Neuronal stem cell (in vitro differentiated cells): ENCODE measurements at regions not wholly inside any gene's neighbourhood (a gene's known extent, or its start where the extent isn't known, plus 50 kb on each side); places are given as distances from the start of the nearest gene placed in this dataset.

Experiments
- DNase-seq: peaks from one replicate; pipeline ENCODE4 v3.0.0-alpha.2; 2013; ENCODE audit warnings: low spot score
- H2AFZ ChIP-seq: one replicate; pipeline ENCODE4 v1.6.1; 2013; ENCODE audit warnings: mild to moderate bottlenecking, low read length, inconsistent platforms
- H2AK5ac ChIP-seq: 2 replicates; pipeline ENCODE4 v1.6.1; 2013; ENCODE audit warnings: low read depth, mild to moderate bottlenecking, inconsistent platforms, low read length, moderate library complexity, mixed read lengths
- H2BK120ac ChIP-seq: 2 replicates; pipeline ENCODE4 v1.6.1; 2013; ENCODE audit warnings: low read depth, mild to moderate bottlenecking, inconsistent platforms, low read length, moderate library complexity, mixed read lengths
- H2BK12ac ChIP-seq: one replicate; pipeline ENCODE4 v1.6.1; 2013; ENCODE audit warnings: low read length, inconsistent platforms
- H2BK15ac ChIP-seq: 2 replicates; pipeline ENCODE4 v1.6.1; 2013; ENCODE audit warnings: mild to moderate bottlenecking, low read length, inconsistent platforms, mixed read lengths
- H2BK5ac ChIP-seq: one replicate; pipeline ENCODE4 v1.6.1; 2013; ENCODE audit warnings: inconsistent platforms, mild to moderate bottlenecking, low read length, moderate library complexity
- H3K14ac ChIP-seq: one replicate; pipeline ENCODE4 v1.6.1; 2013; ENCODE audit warnings: low read length, inconsistent platforms
- H3K18ac ChIP-seq: 2 replicates; pipeline ENCODE4 v1.6.1; 2013; ENCODE audit warnings: low read length, inconsistent platforms
- H3K23ac ChIP-seq: 2 replicates; pipeline ENCODE4 v1.6.1; 2013; ENCODE audit warnings: low read depth, mild to moderate bottlenecking, mixed read lengths, low read length, inconsistent platforms; ENCODE audit not compliant: poor library complexity
- H3K27ac ChIP-seq: replicated peaks from 3 replicates; pipeline ENCODE4 v1.5.1; 2013; ENCODE audit warnings: low read length, inconsistent platforms
- H3K27me3 ChIP-seq, 3 experiments: 2 replicates each; pipeline ENCODE4 v1.6.1; 2013; ENCODE audit warnings: low read length in 3 of 3, mild to moderate bottlenecking in 2 of 3, inconsistent platforms in 1 of 3, low read depth in 1 of 3, mixed read lengths in 1 of 3, moderate library complexity in 1 of 3; ENCODE audit not compliant: control insufficient read depth in 3 of 3, insufficient read depth in 3 of 3
- H3K36me3 ChIP-seq, 2 donors: replicated peaks in 1 of 2; 2 replicates each; pipeline ENCODE4 v1.6.1; 2013; ENCODE audit warnings: low read length in 2 of 2; ENCODE audit not compliant: control insufficient read depth in 2 of 2, insufficient read depth in 2 of 2
- H3K4ac ChIP-seq: 2 replicates; pipeline ENCODE4 v1.6.1; 2013; ENCODE audit warnings: inconsistent platforms, mild to moderate bottlenecking, low read length, moderate library complexity
- H3K4me1 ChIP-seq, 2 donors: 1 replicate in 1 of 2; 2 replicates in 1 of 2; pipeline ENCODE4 v1.6.1; 2013; ENCODE audit warnings: low read length in 2 of 2, low read depth in 1 of 2; ENCODE audit not compliant: control insufficient read depth in 2 of 2, insufficient read depth in 1 of 2
- H3K4me2 ChIP-seq: one replicate; pipeline ENCODE4 v1.6.1; 2013; ENCODE audit warnings: mild to moderate bottlenecking, low read length, inconsistent platforms; ENCODE audit not compliant: insufficient read depth, poor library complexity, severe bottlenecking
- H3K4me3 ChIP-seq, 2 donors: 2 replicates each; pipeline ENCODE4 v1.5.1; 2013; ENCODE audit warnings: low read length in 2 of 2, mild to moderate bottlenecking in 2 of 2, inconsistent platforms in 1 of 2, moderate library complexity in 1 of 2
- H3K79me1 ChIP-seq: one replicate; pipeline ENCODE4 v1.6.1; 2013; ENCODE audit warnings: low read depth, mild to moderate bottlenecking, inconsistent platforms, low read length, moderate library complexity
- H3K9ac ChIP-seq: one replicate; pipeline ENCODE4 v1.6.1; 2013; ENCODE audit warnings: mild to moderate bottlenecking, low read depth, low read length, inconsistent platforms; ENCODE audit not compliant: poor library complexity
- H3K9me3 ChIP-seq, 2 donors: replicated peaks in 1 of 2; 2 replicates each; pipeline versions ENCODE3 to v1.6.1; 2013; ENCODE audit warnings: low read length in 2 of 2, mild to moderate bottlenecking in 2 of 2, inconsistent platforms in 1 of 2, low read depth in 1 of 2, mixed read lengths in 1 of 2, moderate library complexity in 1 of 2; ENCODE audit not compliant: control insufficient read depth in 2 of 2, insufficient read depth in 1 of 2
- H4K8ac ChIP-seq: one replicate; pipeline ENCODE4 v1.6.1; 2013; ENCODE audit warnings: low read depth, mild to moderate bottlenecking, inconsistent platforms, low read length, moderate library complexity
- H4K91ac ChIP-seq: one replicate; pipeline ENCODE4 v1.6.1; 2013; ENCODE audit warnings: low read length, low read depth, mild to moderate bottlenecking, inconsistent platforms; ENCODE audit not compliant: poor library complexity
- WGBS, 2 donors: extraction: QIAGEN DNeasy Blood & Tissue Kit; methylation state at CpG; one replicate each; pipeline ENCODE4 v1.1.7; 2013; ENCODE audit warnings: missing lambda C conversion rate in 2 of 2, mixed read lengths in 1 of 2; ENCODE audit not compliant: insufficient read length in 2 of 2, insufficient replicate concordance in 1 of 2; ENCODE audit errors: extremely low coverage in 2 of 2; 5-methylcytosine and 5-hydroxymethylcytosine counted together

- Histone ChIP-seq H2AFZ (no peak overlapping the region), H3K27me3 (no peaks in the 10 kb centered on the region), H3K27ac (no peak overlapping the region), H3K9ac (no peak overlapping the region), H4K91ac (no peak overlapping the region), H3K23ac (no peak overlapping the region), H3K36me3 (no peaks in the 10 kb centered on the region), H3K4me3 (no peak overlapping the region), H3K4me1 (no peaks in the 10 kb centered on the region), H2BK120ac (no peak overlapping the region), H3K9me3 (no peaks in the 10 kb centered on the region), H2BK12ac (no peak overlapping the region), H3K4me2 (no peak overlapping the region), H2BK15ac (no peak overlapping the region), H4K8ac (no peak overlapping the region), H3K14ac (no peak overlapping the region), H2AK5ac (no peak overlapping the region), H3K79me1 (no peaks in the 10 kb centered on the region), H3K4ac (no peak overlapping the region), H3K18ac (no peak overlapping the region), H2BK5ac (no peak overlapping the region)
- no peak for DNase-seq
- no CpG with 5 or more reads among the region's 2 CpGs for WGBS, 2 donors
Observed at GRCh38 chr6:94394822-94395221, 975.5 kb upstream of the EPHA7 start.

- Histone ChIP-seq H3K18ac (no peak overlapping the region), H3K4me3 (no peak overlapping the region), H3K36me3 (no peaks in the 10 kb centered on the region), H3K14ac (no peak overlapping the region), H3K23ac (no peak overlapping the region), H2AFZ (no peak overlapping the region), H2AK5ac (no peak overlapping the region), H3K27me3 (no peaks in the 10 kb centered on the region), H4K91ac (no peak overlapping the region), H2BK120ac (no peak overlapping the region), H2BK12ac (no peak overlapping the region), H3K4ac (no peak overlapping the region), H2BK5ac (no peak overlapping the region), H3K9me3 (no peaks in the 10 kb centered on the region), H3K9ac (no peak overlapping the region), H3K79me1 (no peaks in the 10 kb centered on the region), H3K27ac (no peak overlapping the region), H3K4me1 (no peaks in the 10 kb centered on the region), H2BK15ac (no peak overlapping the region), H3K4me2 (no peak overlapping the region), H4K8ac (no peak overlapping the region)
- no peak for DNase-seq
- no CpG with 5 or more reads among the region's 2 CpGs for WGBS, 2 donors
Observed at GRCh38 chr6:94389218-94389617, 969.9 kb upstream of the EPHA7 start.

- Histone ChIP-seq H4K8ac (no peak overlapping the region), H3K4ac (no peak overlapping the region), H3K27me3 (no peaks in the 10 kb centered on the region), H3K36me3 (no peaks in the 10 kb centered on the region), H3K4me1 (no peaks in the 10 kb centered on the region), H3K79me1 (no peaks in the 10 kb centered on the region), H3K4me2 (no peak overlapping the region), H3K18ac (no peak overlapping the region), H3K9me3 (no peaks in the 10 kb centered on the region), H3K27ac (no peak overlapping the region), H2AK5ac (no peak overlapping the region), H3K14ac (no peak overlapping the region), H2BK12ac (no peak overlapping the region), H2BK5ac (no peak overlapping the region), H2BK15ac (no peak overlapping the region), H2BK120ac (no peak overlapping the region), H3K9ac (no peak overlapping the region), H3K23ac (no peak overlapping the region), H2AFZ (no peak overlapping the region), H4K91ac (no peak overlapping the region), H3K4me3 (no peak overlapping the region)
- no CpG with 5 or more reads among the region's 1 CpG for WGBS, 2 donors
- no peak for DNase-seq
Observed at GRCh38 chr6:94377835-94378234, 958.5 kb upstream of the EPHA7 start.

- no peak overlapping the region for H4K91ac ChIP-seq
- no peak overlapping the region for H2BK5ac ChIP-seq
- no peaks in the 10 kb centered on the region for H3K9me3 ChIP-seq
- no peaks in the 10 kb centered on the region for H3K36me3 ChIP-seq
- no peak overlapping the region for H2AK5ac ChIP-seq
- H3K4me1 ChIP-seq = no peaks in the 10 kb centered on the region
- no peak overlapping the region for H3K14ac ChIP-seq
- H3K4me2 ChIP-seq = no peak overlapping the region
- H3K9ac ChIP-seq = no peak overlapping the region
- WGBS, 2 donors = no CpG with 5 or more reads among the region's 1 CpG
- H3K4me3 ChIP-seq = no peak overlapping the region
- no peak overlapping the region for H2AFZ ChIP-seq
- no peak for DNase-seq
- H2BK120ac ChIP-seq = no peak overlapping the region
- no peak overlapping the region for H4K8ac ChIP-seq
- H3K27ac ChIP-seq = no peak overlapping the region
- no peak overlapping the region for H2BK15ac ChIP-seq
- no peak overlapping the region for H3K4ac ChIP-seq
- no peak overlapping the region for H2BK12ac ChIP-seq
- H3K18ac ChIP-seq = no peak overlapping the region
- no peak overlapping the region for H3K23ac ChIP-seq
- no peaks in the 10 kb centered on the region for H3K79me1 ChIP-seq
- H3K27me3 ChIP-seq = no peaks in the 10 kb centered on the region
Observed at GRCh38 chr6:94376876-94377275, 957.5 kb upstream of the EPHA7 start.
